CD4-positive, alpha-beta T cell treated with Interleukin-1 beta for 1 hour (primary cell): ENCODE measurements at regions not wholly inside any gene's neighbourhood (a gene's known extent, or its start where the extent isn't known, plus 50 kb on each side); places are given as distances from the start of the nearest gene placed in this dataset.
"Not testable (repeated sequence)": the region's sequence is repeated elsewhere in the genome, so short reads cannot be mapped to it uniquely, and the experiment has no call there.

ENCODE experiments used
- DNase-seq, 2 donors: peaks; one replicate each; pipeline ENCODE4 v3.0.0-alpha.2; 2020 to 2022

GRCh38 chr3:20810555-20810954 lies 624.5 kb upstream of the SGO1 start:
- no peak for DNase-seq

GRCh38 chr3:20809356-20809755 lies 623.4 kb upstream of the SGO1 start:
- no peak for DNase-seq

- DNase-seq: no peak
Measured at GRCh38 chr3:20808864-20809263, 622.9 kb upstream of the SGO1 start.

GRCh38 chr3:20798666-20799065 lies 612.7 kb upstream of the SGO1 start:
- DNase-seq: no peak

- DNase-seq: no peak
Measured at GRCh38 chr3:20787005-20787404, 601.0 kb upstream of the SGO1 start.

GRCh38 chr3:20776692-20777091 lies 590.7 kb upstream of the SGO1 start:
- no peak for DNase-seq

GRCh38 chr3:20776286-20776685 lies 590.3 kb upstream of the SGO1 start:
- DNase-seq: no peak

- no peak for DNase-seq
Measured at GRCh38 chr3:20773320-20773984, 587.4 kb upstream of the SGO1 start.

GRCh38 chr3:20772869-20773268 lies 586.9 kb upstream of the SGO1 start:
- DNase-seq: no peak

GRCh38 chr3:20769430-20769829 lies 583.4 kb upstream of the SGO1 start:
- no peak for DNase-seq

GRCh38 chr3:20760981-20761380 lies 575.0 kb upstream of the SGO1 start:
- no peak for DNase-seq

- DNase-seq: no peak
Measured at GRCh38 chr3:20752416-20752815, 566.4 kb upstream of the SGO1 start.

GRCh38 chr3:20751296-20751695 lies 565.3 kb upstream of the SGO1 start:
- DNase-seq: no peak

- DNase-seq: no peak
Measured at GRCh38 chr3:20747741-20748140, 561.7 kb upstream of the SGO1 start.

GRCh38 chr3:20743553-20744321 lies 557.7 kb upstream of the SGO1 start:
- no peak for DNase-seq

GRCh38 chr3:20742903-20743552 lies 557.0 kb upstream of the SGO1 start:
- DNase-seq: no peak

GRCh38 chr3:20741381-20741780 lies 555.4 kb upstream of the SGO1 start:
- no peak for DNase-seq

GRCh38 chr3:20739814-20740213 lies 553.8 kb upstream of the SGO1 start:
- DNase-seq: no peak

- DNase-seq: no peak
Measured at GRCh38 chr3:20736287-20736852, 550.4 kb upstream of the SGO1 start.

GRCh38 chr3:20729185-20729584 lies 543.2 kb upstream of the SGO1 start:
- no peak for DNase-seq

GRCh38 chr3:20726786-20727185 lies 540.8 kb upstream of the SGO1 start:
- DNase-seq: no peak

- no peak for DNase-seq
Measured at GRCh38 chr3:20724241-20724640, 538.2 kb upstream of the SGO1 start.

- not testable (repeated sequence) for DNase-seq
Measured at GRCh38 chr3:20716425-20716824, 530.4 kb upstream of the SGO1 start.

GRCh38 chr3:20701641-20702040 lies 515.6 kb upstream of the SGO1 start:
- no peak for DNase-seq
